ENCODE measurements at regions not wholly inside any gene's neighbourhood (a gene's known extent, or its start where the extent isn't known, plus 50 kb on each side); places are given as distances from the start of the nearest gene placed in this dataset.
"Not testable (repeated sequence)": the region's sequence is repeated elsewhere in the genome, so short reads cannot be mapped to it uniquely, and the experiment has no call there.

GRCh38 chr16:8083560-8083959 lies 506.8 kb downstream of the TMEM114 start:
- Mint-ChIP-seq H3K27ac (ENCODE audit: unreplicated experiment) (no peak overlapping the region), H3K36me3 (ENCODE audit: unreplicated experiment) (no peaks in the 10 kb centered on the region), H3K9me3 (ENCODE audit: unreplicated experiment) (no peaks in the 10 kb centered on the region), H3K27me3 (ENCODE audit: unreplicated experiment) (peaks cover 4% of the 10 kb centered on the region), H3K4me1 (ENCODE audit: low read depth, unreplicated experiment) (peaks cover 8% of the 10 kb centered on the region), H3K4me3 (ENCODE audit: unreplicated experiment) (no peak overlapping the region)
- DNase-seq, result no peak
- TF ChIP-seq, protein P1, sequence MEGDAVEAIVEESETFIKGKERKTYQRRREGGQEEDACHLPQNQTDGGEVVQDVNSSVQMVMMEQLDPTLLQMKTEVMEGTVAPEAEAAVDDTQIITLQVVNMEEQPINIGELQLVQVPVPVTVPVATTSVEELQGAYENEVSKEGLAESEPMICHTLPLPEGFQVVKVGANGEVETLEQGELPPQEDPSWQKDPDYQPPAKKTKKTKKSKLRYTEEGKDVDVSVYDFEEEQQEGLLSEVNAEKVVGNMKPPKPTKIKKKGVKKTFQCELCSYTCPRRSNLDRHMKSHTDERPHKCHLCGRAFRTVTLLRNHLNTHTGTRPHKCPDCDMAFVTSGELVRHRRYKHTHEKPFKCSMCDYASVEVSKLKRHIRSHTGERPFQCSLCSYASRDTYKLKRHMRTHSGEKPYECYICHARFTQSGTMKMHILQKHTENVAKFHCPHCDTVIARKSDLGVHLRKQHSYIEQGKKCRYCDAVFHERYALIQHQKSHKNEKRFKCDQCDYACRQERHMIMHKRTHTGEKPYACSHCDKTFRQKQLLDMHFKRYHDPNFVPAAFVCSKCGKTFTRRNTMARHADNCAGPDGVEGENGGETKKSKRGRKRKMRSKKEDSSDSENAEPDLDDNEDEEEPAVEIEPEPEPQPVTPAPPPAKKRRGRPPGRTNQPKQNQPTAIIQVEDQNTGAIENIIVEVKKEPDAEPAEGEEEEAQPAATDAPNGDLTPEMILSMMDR (IDR thresholded peaks at IDR 0.05; ENCODE audit: partially characterized antibody, unreplicated experiment), result no peak

GRCh38 chr16:8080817-8081216 lies 509.5 kb downstream of the TMEM114 start:
- peaks cover under 1% of the 10 kb centered on the region for H3K36me3 Mint-ChIP-seq (ENCODE audit: unreplicated experiment)
- H3K4me3 Mint-ChIP-seq (ENCODE audit: unreplicated experiment), result no peak overlapping the region
- no peak overlapping the region for H3K27ac Mint-ChIP-seq (ENCODE audit: unreplicated experiment)
- no peak for DNase-seq
- peaks cover 6% of the 10 kb centered on the region for H3K4me1 Mint-ChIP-seq (ENCODE audit: low read depth, unreplicated experiment)
- no peaks in the 10 kb centered on the region for H3K9me3 Mint-ChIP-seq (ENCODE audit: unreplicated experiment)
- H3K27me3 Mint-ChIP-seq (ENCODE audit: unreplicated experiment), result peaks cover 3% of the 10 kb centered on the region
- TF ChIP-seq, protein P1 (IDR thresholded peaks at IDR 0.05; ENCODE audit: partially characterized antibody, unreplicated experiment), result no peak

GRCh38 chr16:8075271-8075670 lies 515.0 kb downstream of the TMEM114 start:
- Mint-ChIP-seq H3K4me1 (ENCODE audit: low read depth, unreplicated experiment) (peaks cover 8% of the 10 kb centered on the region), H3K27me3 (ENCODE audit: unreplicated experiment) (peaks cover 6% of the 10 kb centered on the region), H3K4me3 (ENCODE audit: unreplicated experiment) (no peak overlapping the region), H3K9me3 (ENCODE audit: unreplicated experiment) (peaks cover 2% of the 10 kb centered on the region), H3K27ac (ENCODE audit: unreplicated experiment) (no peak overlapping the region), H3K36me3 (ENCODE audit: unreplicated experiment) (peaks cover 4% of the 10 kb centered on the region)
- no peak for DNase-seq
- TF ChIP-seq, protein P1 (IDR thresholded peaks at IDR 0.05; ENCODE audit: partially characterized antibody, unreplicated experiment), result no peak

- peaks cover 15% of the 10 kb centered on the region for H3K36me3 Mint-ChIP-seq (ENCODE audit: unreplicated experiment)
- no peak overlapping the region for H3K4me3 Mint-ChIP-seq (ENCODE audit: unreplicated experiment)
- peak overlapping the region; percentile 75 for H3K27ac Mint-ChIP-seq (ENCODE audit: unreplicated experiment)
- H3K9me3 Mint-ChIP-seq (ENCODE audit: unreplicated experiment), result peaks cover 6% of the 10 kb centered on the region
- H3K4me1 Mint-ChIP-seq (ENCODE audit: low read depth, unreplicated experiment), result peaks cover 8% of the 10 kb centered on the region
- H3K27me3 Mint-ChIP-seq (ENCODE audit: unreplicated experiment), result peaks cover 3% of the 10 kb centered on the region
- TF ChIP-seq, protein P1 (IDR thresholded peaks at IDR 0.05; ENCODE audit: partially characterized antibody, unreplicated experiment), result no peak
- DNase-seq, result no peak
Observed at GRCh38 chr16:8070506-8070905, 519.8 kb downstream of the TMEM114 start.

DNA sequence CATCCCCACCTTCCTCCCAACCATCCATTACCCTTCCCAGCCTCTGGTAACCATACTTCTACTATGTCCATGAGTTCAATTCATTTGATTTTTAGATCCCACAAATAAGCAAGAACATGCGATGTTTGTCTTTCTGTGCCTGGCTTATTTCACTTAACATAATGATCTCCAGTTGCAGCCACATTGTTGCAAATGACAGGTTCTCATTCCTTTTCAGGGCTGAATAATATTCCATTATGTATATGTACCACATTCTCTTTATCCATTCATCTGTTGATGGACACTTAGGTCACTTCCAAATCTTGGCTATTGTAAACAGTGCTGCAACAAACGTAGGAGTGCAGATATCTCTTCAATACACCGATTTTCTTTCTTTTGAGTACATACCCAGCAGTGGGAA lies 522.1 kb downstream of the TMEM114 start:
- H3K27ac Mint-ChIP-seq (ENCODE audit: unreplicated experiment); H3K27me3 Mint-ChIP-seq (ENCODE audit: unreplicated experiment); DNase-seq; H3K4me1 Mint-ChIP-seq (ENCODE audit: low read depth, unreplicated experiment); H3K9me3 Mint-ChIP-seq (ENCODE audit: unreplicated experiment); H3K4me3 Mint-ChIP-seq (ENCODE audit: unreplicated experiment): not testable (repeated sequence)
- peaks cover 18% of the 10 kb centered on the region for H3K36me3 Mint-ChIP-seq (ENCODE audit: unreplicated experiment)

DNA sequence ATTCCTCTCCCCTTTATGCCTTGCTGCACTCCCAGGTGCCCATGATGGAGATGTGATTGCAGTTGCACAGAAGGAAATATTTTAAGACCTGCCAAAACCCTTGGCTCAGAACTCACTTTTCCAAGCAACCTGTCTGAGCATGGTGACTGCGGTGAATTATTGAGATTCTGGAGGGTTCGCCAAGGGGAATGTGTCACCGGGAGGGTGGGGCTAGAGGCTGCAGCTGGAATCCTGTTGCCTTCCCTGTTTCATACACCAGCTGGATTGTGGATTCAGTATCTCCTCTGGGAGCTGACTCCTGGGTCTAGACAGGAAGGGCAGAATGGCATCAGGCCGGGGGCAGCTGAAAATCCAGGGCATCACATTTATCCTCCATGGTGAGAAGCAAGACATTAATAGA lies 527.2 kb downstream of the TMEM114 start:
- Mint-ChIP-seq H3K27ac (ENCODE audit: unreplicated experiment) (no peak overlapping the region), H3K27me3 (ENCODE audit: unreplicated experiment) (no peaks in the 10 kb centered on the region), H3K9me3 (ENCODE audit: unreplicated experiment) (peaks cover 6% of the 10 kb centered on the region), H3K4me1 (ENCODE audit: low read depth, unreplicated experiment) (no peaks in the 10 kb centered on the region), H3K4me3 (ENCODE audit: unreplicated experiment) (no peak overlapping the region), H3K36me3 (ENCODE audit: unreplicated experiment) (peaks cover 14% of the 10 kb centered on the region)
- TF ChIP-seq, protein P1 (IDR thresholded peaks at IDR 0.05; ENCODE audit: partially characterized antibody, unreplicated experiment), result no peak
- DNase-seq, result no peak

Measured in glutamatergic neuron (in vitro differentiated cells).